ENCODE measurements at regions not wholly inside any gene's neighbourhood (a gene's known extent, or its start where the extent isn't known, plus 50 kb on each side); places are given as distances from the start of the nearest gene placed in this dataset.

- TF ChIP-seq ZNF343 (CRISPR knock-in tag; IDR thresholded peaks at IDR 0.05) = no peak
Measured at GRCh38 chr6:132205946-132206345, 195.3 kb downstream of the MOXD1 start (continued).

DNA sequence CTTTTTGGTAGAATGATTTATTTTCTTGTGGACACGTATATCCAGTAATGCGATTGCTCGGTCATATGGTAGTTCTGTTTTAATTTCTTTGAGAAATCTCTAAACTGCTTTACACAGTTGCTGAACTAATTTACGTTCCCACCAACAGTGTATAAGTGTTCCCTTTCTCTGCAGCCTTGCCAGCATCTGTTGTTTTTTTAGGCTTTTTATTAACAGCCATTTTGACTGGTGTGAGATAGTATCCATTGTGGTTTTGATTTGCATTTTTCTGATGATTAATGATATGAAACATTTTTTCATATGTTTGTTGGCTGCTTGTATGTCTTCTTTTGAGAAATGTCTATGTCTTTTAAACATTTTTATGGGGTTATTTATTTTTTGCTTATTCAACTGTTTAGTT lies 196.7 kb downstream of the MOXD1 start:
- Histone ChIP-seq H3K36me3 (replicated peaks in 1 of 2; ENCODE audit: control insufficient read depth in 1 of 2, insufficient read depth in 2 of 2, low read length in 2 of 2) (no peaks in the 10 kb centered on the region), H3K27me3 (ENCODE audit: control insufficient read depth in 1 of 2, insufficient read depth in 2 of 2, low read length in 2 of 2) (no peaks in the 10 kb centered on the region), H3K4me3 (replicated peaks in 1 of 3; ENCODE audit: insufficient read depth in 1 of 3, low read depth in 2 of 3, low read length in 3 of 3) (no peak overlapping the region), H3K4me2 (ENCODE audit: low read depth, low read length) (no peak overlapping the region), H4K20me1 (ENCODE audit: insufficient read depth, low read length) (no peaks in the 10 kb centered on the region), H3K4me1 (ENCODE audit: insufficient read depth, low read length) (no peaks in the 10 kb centered on the region), H2AFZ (ENCODE audit: low read length) (no peak overlapping the region), H3K9ac (ENCODE audit: insufficient read depth, low read depth, low read length) (no peak overlapping the region), H3K79me2 (ENCODE audit: insufficient read depth, low read length) (no peaks in the 10 kb centered on the region), H3K9me3 (ENCODE audit: low read length) (no peaks in the 10 kb centered on the region), H3K27ac (ENCODE audit: extremely low read length, insufficient read depth, low read length) (no peak overlapping the region)
- ChIA-PET CTCF (ENCODE audit: low intra/inter-chr PET ratio, low total read pairs) (no interaction called here), POLR2A (no interaction called here)
- DNase-seq (ENCODE audit: low spot score) = no peak
- BruUV-seq (replicated peaks) = no TSS peak
- ATAC-seq = no peak
- WGBS (ENCODE audit: low lambda C conversion rate) = 37% methylated on average over 4 of the region's 4 CpGs
- in situ Hi-C loops (cut with HindIII; ENCODE audit: extremely low pct_ligation_motif_present, low pct_unique_long_range_greater_than_20kb) (loop anchor here (25.0 kb wide), 1 partner anchor 517 kb away; no protein-coding TSS in a partner anchor), intact Hi-C loops (cut with micrococcal nuclease; ENCODE audit: unreplicated experiment) (no loop called here)
- no peak for FAIRE-seq
- no peak for TF ChIP-seq ZBTB38 (CRISPR knock-in tag; IDR thresholded peaks at IDR 0.05)
- no peak for TF ChIP-seq E2F1 (CRISPR knock-in tag; IDR thresholded peaks at IDR 0.05)
- TF ChIP-seq CC2D1A (CRISPR knock-in tag; IDR thresholded peaks at IDR 0.05) = no peak
- TF ChIP-seq ZNF12 (CRISPR knock-in tag; IDR thresholded peaks at IDR 0.05) = no peak
- no peak for TF ChIP-seq CBX1 (IDR thresholded peaks at IDR 0.05; ENCODE audit: low read depth)
- no peak for TF ChIP-seq NFIC (IDR thresholded peaks at IDR 0.05; ENCODE audit: low read length)
- TF ChIP-seq ZHX2 (IDR thresholded peaks at IDR 0.05; ENCODE audit: low read depth) = no peak
- no peak for TF ChIP-seq ZHX2 (CRISPR knock-in tag; IDR thresholded peaks at IDR 0.05; ENCODE audit: borderline replicate concordance)
- no peak for TF ChIP-seq TCF12 (IDR thresholded peaks at IDR 0.05)
- TF ChIP-seq TCF12 (CRISPR knock-in tag; IDR thresholded peaks at IDR 0.05) = no peak
- TF ChIP-seq, protein P1, sequence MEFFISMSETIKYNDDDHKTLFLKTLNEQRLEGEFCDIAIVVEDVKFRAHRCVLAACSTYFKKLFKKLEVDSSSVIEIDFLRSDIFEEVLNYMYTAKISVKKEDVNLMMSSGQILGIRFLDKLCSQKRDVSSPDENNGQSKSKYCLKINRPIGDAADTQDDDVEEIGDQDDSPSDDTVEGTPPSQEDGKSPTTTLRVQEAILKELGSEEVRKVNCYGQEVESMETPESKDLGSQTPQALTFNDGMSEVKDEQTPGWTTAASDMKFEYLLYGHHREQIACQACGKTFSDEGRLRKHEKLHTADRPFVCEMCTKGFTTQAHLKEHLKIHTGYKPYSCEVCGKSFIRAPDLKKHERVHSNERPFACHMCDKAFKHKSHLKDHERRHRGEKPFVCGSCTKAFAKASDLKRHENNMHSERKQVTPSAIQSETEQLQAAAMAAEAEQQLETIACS (CRISPR knock-in tag; IDR thresholded peaks at IDR 0.05) = no peak
- no peak for TF ChIP-seq MNT (IDR thresholded peaks at IDR 0.05)
- TF ChIP-seq ZNF781 (CRISPR knock-in tag; IDR thresholded peaks at IDR 0.05; ENCODE audit: borderline replicate concordance, not compliant biosample characterization) = no peak
- no peak for TF ChIP-seq CREM (IDR thresholded peaks at IDR 0.05)
- no peak for TF ChIP-seq CREM (CRISPR knock-in tag; IDR thresholded peaks at IDR 0.05)
- no peak for TF ChIP-seq HOXA3 (CRISPR knock-in tag; IDR thresholded peaks at IDR 0.05)

All from HepG2 (cell line).